LHCN-M2 (cell line): ENCODE measurements at regions not wholly inside any gene's neighbourhood (a gene's known extent, or its start where the extent isn't known, plus 50 kb on each side); places are given as distances from the start of the nearest gene placed in this dataset.
"Not testable (repeated sequence)": the region's sequence is repeated elsewhere in the genome, so short reads cannot be mapped to it uniquely, and the experiment has no call there.

Experiments
- DNase-seq: peaks from one replicate; pipeline ENCODE4 v3.0.0-alpha.2; 2012; ENCODE audit warnings: low read depth

GRCh38 chr3:72067721-72068120 lies 282.8 kb upstream of the PROK2 start:
- DNase-seq: no peak

GRCh38 chr3:72065872-72066641 lies 281.1 kb upstream of the PROK2 start:
- no peak for DNase-seq

GRCh38 chr3:72065236-72065635 lies 280.3 kb upstream of the PROK2 start:
- DNase-seq: no peak

GRCh38 chr3:72064727-72065126 lies 279.8 kb upstream of the PROK2 start:
- DNase-seq: not testable (repeated sequence)

- DNase-seq: no peak
These were observed 277.1 kb upstream of the PROK2 start for GRCh38 chr3:72062017-72062416.

GRCh38 chr3:72060447-72061034 lies 275.6 kb upstream of the PROK2 start:
- no peak for DNase-seq

- no peak for DNase-seq
These were observed 273.6 kb upstream of the PROK2 start for GRCh38 chr3:72058493-72059081.

GRCh38 chr3:72055436-72055835 lies 270.5 kb upstream of the PROK2 start:
- DNase-seq: no peak

- no peak for DNase-seq
These were observed 270.0 kb upstream of the PROK2 start for GRCh38 chr3:72054976-72055375.

GRCh38 chr3:72052841-72053409 lies 268.0 kb upstream of the PROK2 start:
- DNase-seq: no peak

- no peak for DNase-seq
These were observed 265.8 kb upstream of the PROK2 start for GRCh38 chr3:72050771-72051170.

- peak; percentile 45 for DNase-seq
These were observed 265.2 kb upstream of the PROK2 start for GRCh38 chr3:72050048-72050632.

GRCh38 chr3:72049300-72049699 lies 264.4 kb upstream of the PROK2 start:
- DNase-seq: no peak

- DNase-seq: no peak
These were observed 263.9 kb upstream of the PROK2 start for GRCh38 chr3:72048873-72049272.

- DNase-seq: no peak
These were observed 262.4 kb upstream of the PROK2 start for GRCh38 chr3:72047221-72047871.

- DNase-seq: peak; percentile 18
These were observed 259.4 kb upstream of the PROK2 start for GRCh38 chr3:72044231-72044855.

- DNase-seq: no peak
These were observed 258.5 kb upstream of the PROK2 start for GRCh38 chr3:72043204-72044133.

- peak; percentile 58 for DNase-seq
These were observed 257.7 kb upstream of the PROK2 start for GRCh38 chr3:72042397-72043203.

- no peak for DNase-seq
These were observed 256.6 kb upstream of the PROK2 start for GRCh38 chr3:72041511-72041910.
